ENCODE measurements at regions not wholly inside any gene's neighbourhood (a gene's known extent, or its start where the extent isn't known, plus 50 kb on each side); places are given as distances from the start of the nearest gene placed in this dataset.

- TF ChIP-seq CTCF (IDR thresholded peaks at IDR 0.05) (no peak), MAX (CRISPR knock-in tag; IDR thresholded peaks at IDR 0.05) (no peak), ESRRA (CRISPR knock-in tag; IDR thresholded peaks at IDR 0.05; ENCODE audit: borderline replicate concordance) (no peak), IRF2 (CRISPR knock-in tag; IDR thresholded peaks at IDR 0.05; ENCODE audit: borderline replicate concordance, low read depth) (no peak), MYBL2 (CRISPR knock-in tag; IDR thresholded peaks at IDR 0.05) (no peak), ZNF263 (CRISPR knock-in tag; IDR thresholded peaks at IDR 0.05; ENCODE audit: low read depth) (no peak), USF2 (CRISPR knock-in tag; IDR thresholded peaks at IDR 0.05) (no peak)
Measured at GRCh38 chr11:128394431-128395089, 192.8 kb downstream of the ETS1 start.

Data from WTC11 (cell line).